ENCODE measurements at regions not wholly inside any gene's neighbourhood (a gene's known extent, or its start where the extent isn't known, plus 50 kb on each side); places are given as distances from the start of the nearest gene placed in this dataset.

GRCh38 chr18:2002604-2003003, 568.7 kb downstream of the METTL4 start:
- no peak for DNase-seq

GRCh38 chr18:2009942-2010697, 561.2 kb downstream of the METTL4 start:
- DNase-seq = no peak
- intact Hi-C loops (cut with DNase I) = no loop called here

More at GRCh38 chr18:2002604-2003003, 568.7 kb downstream of the METTL4 start:
- intact Hi-C loops (cut with DNase I) = no loop called here

GRCh38 chr18:2027016-2027415, 544.3 kb downstream of the METTL4 start:
- no peak for DNase-seq
- intact Hi-C loops (cut with DNase I) = no loop called here

- intact Hi-C loops (cut with DNase I) = no loop called here
- no peak for DNase-seq
These were observed 543.5 kb downstream of the METTL4 start for GRCh38 chr18:2027756-2028155.

GRCh38 chr18:2028986-2029385, 542.3 kb downstream of the METTL4 start:
- intact Hi-C loops (cut with DNase I) = no loop called here
- DNase-seq = no peak

- no peak for DNase-seq
- intact Hi-C loops (cut with DNase I) = no loop called here
These were observed 540.7 kb downstream of the METTL4 start for GRCh38 chr18:2030647-2031046.

GRCh38 chr18:2032036-2032435, 539.3 kb downstream of the METTL4 start:
- no peak for DNase-seq
- intact Hi-C loops (cut with DNase I) = no loop called here

- intact Hi-C loops (cut with DNase I) = no loop called here
- DNase-seq = no peak
These were observed 536.2 kb downstream of the METTL4 start for GRCh38 chr18:2035056-2035455.

- DNase-seq = no peak
- intact Hi-C loops (cut with DNase I) = no loop called here
These were observed 535.2 kb downstream of the METTL4 start for GRCh38 chr18:2036086-2036485.

GRCh38 chr18:2040279-2040678, 531.0 kb downstream of the METTL4 start:
- no peak for DNase-seq
- intact Hi-C loops (cut with DNase I) = no loop called here

GRCh38 chr18:2049986-2050385, 521.3 kb downstream of the METTL4 start:
- no peak for DNase-seq
- intact Hi-C loops (cut with DNase I) = no loop called here

- no peak for DNase-seq
- intact Hi-C loops (cut with DNase I) = no loop called here
These were observed 520.6 kb downstream of the METTL4 start for GRCh38 chr18:2050702-2051201.

- intact Hi-C loops (cut with DNase I) = no loop called here
- DNase-seq = no peak
These were observed 517.7 kb downstream of the METTL4 start for GRCh38 chr18:2053490-2054089.

GRCh38 chr18:2059336-2059735, 512.0 kb downstream of the METTL4 start:
- intact Hi-C loops (cut with DNase I) = no loop called here
- DNase-seq = no peak

- DNase-seq = no peak
- intact Hi-C loops (cut with DNase I) = no loop called here
These were observed 511.2 kb downstream of the METTL4 start for GRCh38 chr18:2060086-2060485.

- DNase-seq = no peak
- intact Hi-C loops (cut with DNase I) = no loop called here
These were observed 500.7 kb downstream of the METTL4 start for GRCh38 chr18:2070631-2071030.

- intact Hi-C loops (cut with DNase I) = no loop called here
- no peak for DNase-seq
These were observed 495.8 kb downstream of the METTL4 start for GRCh38 chr18:2075499-2075898.

GRCh38 chr18:2082676-2083075, 488.6 kb downstream of the METTL4 start:
- intact Hi-C loops (cut with DNase I) = no loop called here
- DNase-seq = no peak

- intact Hi-C loops (cut with DNase I) = no loop called here
- no peak for DNase-seq
These were observed 487.6 kb downstream of the METTL4 start for GRCh38 chr18:2083691-2084090.

- intact Hi-C loops (cut with DNase I) = no loop called here
These were observed 484.9 kb downstream of the METTL4 start for GRCh38 chr18:2086439-2086838.

More at GRCh38 chr18:2086439-2086838, 484.9 kb downstream of the METTL4 start:
- no peak for DNase-seq

Data from head of caudate nucleus (tissue), 42 donors.